ENCODE measurements at regions not wholly inside any gene's neighbourhood (a gene's known extent, or its start where the extent isn't known, plus 50 kb on each side); places are given as distances from the start of the nearest gene placed in this dataset.

GRCh38 chr7:138355254-138355653 lies 104.8 kb upstream of the TRIM24 start:
- BruUV-seq (replicated peaks): no TSS peak
- H4K8ac ChIP-seq (ENCODE audit: low read depth in 2 of 2, low read length in 2 of 2): no peak overlapping the region
- no peaks in the 10 kb centered on the region for H3K79me1 ChIP-seq (ENCODE audit: low read depth in 1 of 2, low read length in 2 of 2)
- no peaks in the 10 kb centered on the region for H3K9me1 ChIP-seq (ENCODE audit: insufficient read depth, low read length)
- H2AK9ac ChIP-seq (replicated peaks; ENCODE audit: low read depth, low read length, poor library complexity): no peak overlapping the region
- H3K9me3 ChIP-seq (ENCODE audit: control insufficient read depth, insufficient read depth, low read length): peaks cover 8% of the 10 kb centered on the region
- dilution Hi-C loops (cut with HindIII; ENCODE audit: low sequenced_read_pairs, unreplicated experiment): no loop called here
- no CpG with 5 or more reads among the region's 3 CpGs for WGBS, 2 experiments (ENCODE audit: extremely low coverage in 2 of 2, insufficient read length in 1 of 2)
- H4K20me1 ChIP-seq (ENCODE audit: insufficient read depth, low read length): no peaks in the 10 kb centered on the region
- H3K23ac ChIP-seq (ENCODE audit: low read depth, low read length): no peak overlapping the region
- in situ Hi-C loops (cut with MboI; ENCODE audit: low sequenced_read_pairs): no loop called here
- no peak overlapping the region for H3K27ac ChIP-seq (ENCODE audit: insufficient read depth, low read length)
- TF ChIP-seq SMC3 (IDR thresholded peaks at IDR 0.05; ENCODE audit: low read depth, low read length): no peak
- no peak for TF ChIP-seq POLR2A (IDR thresholded peaks at IDR 0.05; ENCODE audit: low read depth, low read length)
- TF ChIP-seq BHLHE40 (IDR thresholded peaks at IDR 0.05; ENCODE audit: low read depth, low read length): no peak
- TF ChIP-seq MXI1 (IDR thresholded peaks at IDR 0.05; ENCODE audit: borderline replicate concordance, low read depth, low read length): no peak
- TF ChIP-seq CTCF (conservative IDR thresholded peaks at IDR 0.05; ENCODE audit: low read depth, low read length): no peak
- no peak for TF ChIP-seq RCOR1 (IDR thresholded peaks at IDR 0.05; ENCODE audit: insufficient replicate concordance, low read length)
- TF ChIP-seq MAFK (IDR thresholded peaks at IDR 0.05; ENCODE audit: low read depth, low read length): no peak
- no peak for TF ChIP-seq MAZ (IDR thresholded peaks at IDR 0.05; ENCODE audit: borderline replicate concordance, low read depth, low read length)
- TF ChIP-seq, protein P1, sequence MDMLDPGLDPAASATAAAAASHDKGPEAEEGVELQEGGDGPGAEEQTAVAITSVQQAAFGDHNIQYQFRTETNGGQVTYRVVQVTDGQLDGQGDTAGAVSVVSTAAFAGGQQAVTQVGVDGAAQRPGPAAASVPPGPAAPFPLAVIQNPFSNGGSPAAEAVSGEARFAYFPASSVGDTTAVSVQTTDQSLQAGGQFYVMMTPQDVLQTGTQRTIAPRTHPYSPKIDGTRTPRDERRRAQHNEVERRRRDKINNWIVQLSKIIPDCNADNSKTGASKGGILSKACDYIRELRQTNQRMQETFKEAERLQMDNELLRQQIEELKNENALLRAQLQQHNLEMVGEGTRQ (IDR thresholded peaks at IDR 0.05; ENCODE audit: low read depth, low read length): no peak
- no peak for TF ChIP-seq NFE2L2 (IDR thresholded peaks at IDR 0.05; ENCODE audit: low read depth, low read length)
- TF ChIP-seq FOS (IDR thresholded peaks at IDR 0.05; ENCODE audit: low read depth, low read length): no peak
- no peak for TF ChIP-seq RAD21 (IDR thresholded peaks at IDR 0.05; ENCODE audit: low read length)
- TF ChIP-seq CEBPB (IDR thresholded peaks at IDR 0.05; ENCODE audit: low read depth, low read length): no peak
- no peak for TF ChIP-seq ELK1 (IDR thresholded peaks at IDR 0.05; ENCODE audit: borderline replicate concordance, low read depth, low read length)
- TF ChIP-seq CHD1 (IDR thresholded peaks at IDR 0.05; ENCODE audit: low read depth, low read length): no peak
- no peak for TF ChIP-seq RFX5 (IDR thresholded peaks at IDR 0.05; ENCODE audit: low read depth, low read length)
- no peak overlapping the region for H3K56ac ChIP-seq (ENCODE audit: extremely low read depth, insufficient read depth, low read length)
- ATAC-seq (ENCODE audit: low read depth) (no peak), DNase-seq (no peak)
- H2BK120ac ChIP-seq (ENCODE audit: low read depth, low read length): no peak overlapping the region
- no peak overlapping the region for H3K4me3 ChIP-seq (ENCODE audit: insufficient read depth, low read depth, low read length)
- H2BK5ac ChIP-seq (ENCODE audit: low read depth, low read length, poor library complexity, severe bottlenecking): no peak overlapping the region
- no peak overlapping the region for H4K5ac ChIP-seq (ENCODE audit: low read depth, low read length)
- H3K14ac ChIP-seq (replicated peaks; ENCODE audit: low read depth, low read length): no peak overlapping the region
- H2BK20ac ChIP-seq (ENCODE audit: low read depth, low read length): no peak overlapping the region
- H3K4ac ChIP-seq (ENCODE audit: low read depth, low read length): no peak overlapping the region
- no peak overlapping the region for H2AK5ac ChIP-seq (ENCODE audit: low read depth, low read length)
- H4K91ac ChIP-seq (ENCODE audit: insufficient read depth, low read depth, low read length): no peak overlapping the region
- no peaks in the 10 kb centered on the region for H3K36me3 ChIP-seq (ENCODE audit: control insufficient read depth, insufficient read depth, low read length)
- H2BK15ac ChIP-seq (ENCODE audit: low read depth, low read length): no peak overlapping the region
- no peak overlapping the region for H2AFZ ChIP-seq (replicated peaks; ENCODE audit: low read length, poor library complexity)
- ChIA-PET CTCF (no interaction called here), POLR2A (ENCODE audit: unreplicated experiment) (no interaction called here)
- H3K18ac ChIP-seq (ENCODE audit: low read depth, low read length): no peak overlapping the region
- intact Hi-C loops (cut with micrococcal nuclease): no loop called here
- H3K27me3 ChIP-seq (ENCODE audit: control insufficient read depth, insufficient read depth, low read length): no peaks in the 10 kb centered on the region
- no peak overlapping the region for H3K4me2 ChIP-seq (ENCODE audit: low read depth, low read length)
- no peaks in the 10 kb centered on the region for H3K4me1 ChIP-seq (ENCODE audit: control insufficient read depth, insufficient read depth, low read length)
- no peak overlapping the region for H3K9ac ChIP-seq (ENCODE audit: low read depth, low read length)

All from IMR-90 (cell line).